Omental fat pad (tissue), 3 donors: ENCODE measurements at regions not wholly inside any gene's neighbourhood (a gene's known extent, or its start where the extent isn't known, plus 50 kb on each side); places are given as distances from the start of the nearest gene placed in this dataset.

ENCODE experiments used
- ATAC-seq: fragments of 150-250 bp; one replicate; pipeline ENCODE4 v1.9.1; 2016; ENCODE audit warnings: mild to moderate bottlenecking, moderate library complexity; ENCODE audit not compliant: low FRiP score
- DNase-seq: peaks from one replicate; pipeline ENCODE4 v3.0.0-alpha.2; 2019; ENCODE audit warnings: low spot score
- TF ChIP-seq, protein P1 (sequence below), 3 donors: fragments of 450-650 bp; IDR thresholded peaks; one replicate each; pipeline ENCODE4 v1.5.1; 2016 to 2017; ENCODE audit warnings: antibody characterized with exemption in 3 of 3, mild to moderate bottlenecking in 3 of 3, moderate library complexity in 2 of 3

DNA sequence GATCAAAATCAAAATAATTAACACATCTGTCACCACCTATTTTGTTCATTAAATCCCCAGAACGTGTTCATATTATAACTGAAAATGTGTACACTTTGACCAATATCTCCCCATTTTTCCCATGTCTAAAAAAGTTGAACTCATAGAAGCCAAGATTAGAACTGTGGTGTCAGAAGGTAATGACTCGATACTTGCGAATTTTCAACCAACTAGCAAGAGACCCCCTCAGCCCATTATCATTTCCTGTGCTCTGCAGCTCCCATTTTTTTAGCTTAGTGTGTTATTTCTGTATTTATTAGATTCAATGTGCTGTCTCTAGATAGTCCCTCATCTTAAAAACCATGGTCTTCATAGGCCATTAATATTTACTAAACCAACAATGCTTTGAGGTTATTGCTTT is 248.7 kb upstream of the PIK3C3 start:
- TF ChIP-seq, protein P1, sequence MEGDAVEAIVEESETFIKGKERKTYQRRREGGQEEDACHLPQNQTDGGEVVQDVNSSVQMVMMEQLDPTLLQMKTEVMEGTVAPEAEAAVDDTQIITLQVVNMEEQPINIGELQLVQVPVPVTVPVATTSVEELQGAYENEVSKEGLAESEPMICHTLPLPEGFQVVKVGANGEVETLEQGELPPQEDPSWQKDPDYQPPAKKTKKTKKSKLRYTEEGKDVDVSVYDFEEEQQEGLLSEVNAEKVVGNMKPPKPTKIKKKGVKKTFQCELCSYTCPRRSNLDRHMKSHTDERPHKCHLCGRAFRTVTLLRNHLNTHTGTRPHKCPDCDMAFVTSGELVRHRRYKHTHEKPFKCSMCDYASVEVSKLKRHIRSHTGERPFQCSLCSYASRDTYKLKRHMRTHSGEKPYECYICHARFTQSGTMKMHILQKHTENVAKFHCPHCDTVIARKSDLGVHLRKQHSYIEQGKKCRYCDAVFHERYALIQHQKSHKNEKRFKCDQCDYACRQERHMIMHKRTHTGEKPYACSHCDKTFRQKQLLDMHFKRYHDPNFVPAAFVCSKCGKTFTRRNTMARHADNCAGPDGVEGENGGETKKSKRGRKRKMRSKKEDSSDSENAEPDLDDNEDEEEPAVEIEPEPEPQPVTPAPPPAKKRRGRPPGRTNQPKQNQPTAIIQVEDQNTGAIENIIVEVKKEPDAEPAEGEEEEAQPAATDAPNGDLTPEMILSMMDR (IDR thresholded peaks at IDR 0.05) = no peak
- DNase-seq = no peak
- ATAC-seq = no peak

DNA sequence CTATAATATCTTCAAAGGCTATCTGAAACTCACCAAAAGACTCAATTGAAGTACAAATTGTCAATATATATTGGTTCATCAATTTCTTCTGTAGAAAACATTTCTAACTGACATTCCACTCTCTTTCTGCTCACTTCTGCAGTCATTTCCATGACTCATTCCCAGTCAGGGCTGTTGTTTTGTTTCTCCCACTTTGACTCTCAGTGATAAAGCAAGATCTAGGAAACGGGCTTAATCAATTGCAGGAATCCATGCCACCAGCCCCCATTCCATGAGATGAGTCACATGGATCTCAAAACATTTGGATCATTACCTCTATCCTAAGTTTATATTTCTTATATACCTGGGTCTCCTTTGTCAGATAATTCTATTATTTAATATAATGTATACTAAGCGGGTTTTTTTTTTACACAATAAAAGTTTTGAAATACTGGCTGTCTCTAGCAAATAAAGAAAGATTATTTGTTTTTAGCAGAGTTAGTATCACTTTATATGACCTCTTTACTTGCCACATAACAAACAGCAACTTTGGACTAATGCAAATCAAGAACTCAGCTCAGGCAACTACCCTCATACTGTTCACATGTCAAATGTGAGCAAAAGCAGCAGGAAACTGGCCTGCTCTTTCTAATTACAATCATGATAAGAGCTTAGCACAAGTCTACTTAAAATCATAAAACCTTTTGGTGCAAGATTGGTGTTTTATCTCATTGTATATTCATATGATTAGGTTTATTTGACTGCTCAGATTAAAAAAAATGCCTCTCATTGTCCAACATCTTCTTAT is 251.1 kb upstream of the PIK3C3 start:
- no peak for ATAC-seq
- TF ChIP-seq, protein P1 (IDR thresholded peaks at IDR 0.05) = no peak
- no peak for DNase-seq

DNA sequence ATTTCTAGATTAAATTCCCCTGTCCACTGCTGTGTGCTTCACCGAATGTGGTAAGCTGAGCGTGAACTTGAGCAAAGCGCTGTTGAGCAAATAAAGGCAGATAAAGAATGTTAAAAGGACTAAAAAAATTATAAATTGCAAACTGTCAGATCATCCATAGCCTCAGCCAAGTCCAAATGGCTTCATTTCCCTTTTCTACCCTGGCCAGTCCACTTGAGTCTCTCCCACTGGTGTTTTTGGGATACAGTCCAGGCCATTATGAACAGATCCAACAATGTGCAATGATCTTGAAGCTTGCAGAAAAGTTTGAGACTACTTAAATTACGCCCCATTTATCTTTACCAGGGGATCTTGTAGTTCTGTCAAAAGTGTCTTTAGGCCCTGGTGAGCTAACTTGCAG is 254.6 kb upstream of the PIK3C3 start:
- ATAC-seq (peak; percentile 37), DNase-seq (no peak)
- TF ChIP-seq, protein P1 (IDR thresholded peaks at IDR 0.05) = no peak

DNA sequence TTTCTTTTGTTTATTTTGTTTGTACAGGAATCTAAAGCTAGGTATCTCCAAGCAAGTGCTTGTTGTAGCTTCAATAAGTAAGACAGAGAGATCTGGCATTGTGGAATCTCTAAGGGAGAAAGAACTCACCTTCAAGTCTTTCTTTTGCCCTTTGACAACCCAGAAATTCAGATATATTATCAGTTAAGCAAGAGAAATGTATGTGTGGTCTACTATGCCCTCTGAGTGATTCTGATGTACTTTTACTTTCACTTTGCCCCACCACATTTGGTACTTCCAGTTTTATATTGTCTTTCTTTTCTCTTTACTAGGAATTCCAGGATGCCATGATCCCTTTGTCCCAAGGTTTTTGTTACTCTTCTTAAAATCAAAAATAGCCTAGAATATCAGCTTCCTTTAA is 259.6 kb upstream of the PIK3C3 start:
- ATAC-seq (no peak), DNase-seq (no peak)
- TF ChIP-seq, protein P1 (IDR thresholded peaks at IDR 0.05) = no peak

DNA sequence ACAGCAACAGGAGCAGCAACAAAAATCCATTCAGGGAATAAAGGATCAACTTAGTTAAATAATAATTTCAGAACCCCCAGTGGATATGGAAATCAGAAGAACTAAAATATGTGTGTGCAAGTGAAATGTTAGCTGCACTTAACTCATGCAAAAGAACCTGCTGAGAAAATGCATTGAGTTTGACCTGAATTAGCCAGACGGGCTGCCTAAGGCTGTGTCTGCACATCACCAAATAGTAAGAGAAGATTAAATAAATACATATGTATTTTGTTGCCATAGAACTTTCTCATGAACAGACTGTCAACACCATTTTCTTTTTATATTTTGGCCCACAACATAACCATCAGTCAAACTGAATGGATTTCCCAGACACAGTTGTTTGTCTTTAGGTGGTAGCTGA is 262.0 kb upstream of the PIK3C3 start:
- no peak for ATAC-seq
- TF ChIP-seq, protein P1 (IDR thresholded peaks at IDR 0.05) = no peak
- DNase-seq = no peak

DNA sequence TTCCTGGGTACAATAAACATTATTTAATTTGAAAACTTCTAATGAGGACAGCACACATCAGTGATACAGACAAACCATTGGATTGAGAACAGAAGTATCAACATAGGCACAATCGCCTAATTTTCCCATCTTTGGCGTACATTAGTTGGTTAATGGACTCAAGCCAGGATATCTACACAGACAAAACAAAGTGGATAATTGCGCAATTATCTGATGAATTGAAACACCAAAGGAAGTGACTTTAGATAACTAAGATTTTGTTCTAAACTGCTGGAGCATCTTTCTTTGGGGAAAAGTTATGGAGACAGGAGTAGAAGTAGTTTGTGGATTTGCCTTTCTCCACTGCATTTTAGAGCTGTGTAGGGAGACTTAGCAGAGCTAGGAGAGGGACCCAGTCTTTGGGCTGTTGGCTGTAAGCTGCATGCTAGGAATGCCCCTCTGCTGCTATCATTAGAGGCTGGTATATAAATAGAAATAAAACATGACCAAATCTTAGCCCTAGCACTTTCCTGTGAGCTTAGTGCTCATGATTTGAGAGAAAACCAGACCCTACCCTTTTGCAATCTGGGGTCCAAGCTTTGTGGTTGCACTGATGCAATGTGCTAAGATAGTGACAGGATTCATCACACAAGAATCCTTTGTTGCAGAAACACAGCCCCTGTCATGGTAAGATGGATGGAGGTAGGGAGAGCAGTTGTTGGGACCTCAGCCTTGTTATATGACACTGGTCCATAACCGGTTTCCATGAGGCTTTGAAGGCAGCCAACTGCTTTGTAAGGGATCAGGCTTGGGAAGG is 264.5 kb upstream of the PIK3C3 start:
- no peak for ATAC-seq

More for the DNA sequence above, 264.5 kb upstream of the PIK3C3 start:
- no peak for DNase-seq
- TF ChIP-seq, protein P1 (IDR thresholded peaks at IDR 0.05) = no peak
